GM12878 (cell line): ENCODE measurements at regions not wholly inside any gene's neighbourhood (a gene's known extent, or its start where the extent isn't known, plus 50 kb on each side); places are given as distances from the start of the nearest gene placed in this dataset.

Experiments used
- ATAC-seq: fragments of 200-7000 bp; cut with Tn5 transposase; 3 replicates; pipeline ENCODE4 v1.9.1; 2020; ENCODE audit warnings: mild to moderate bottlenecking, moderate library complexity
- BruUV-seq: library from RNA; stranded (reverse); fragments of 400-500 nt; replicated peaks from 2 replicates; lab custom pipeline; 2021; lab: Mats Ljungman, UMichigan
- CTCF ChIA-PET: fragments of 300-600 bp; sonication (Branson Sonifier 250); formaldehyde crosslinking; extraction: SDS; loops from one replicate; lab custom pipeline; 2021; ENCODE audit warnings: inconsistent platforms; lab: Yijun Ruan, JAX
- POLR2A ChIA-PET: fragments of 350-600 bp; formaldehyde crosslinking; extraction: SDS; loops from one replicate; lab custom pipeline; 2021; ENCODE audit warnings: inconsistent platforms; lab: Charles Lee
- RAD21 ChIA-PET: fragments of 300-600 bp; sonication (Branson Sonifier 250); formaldehyde crosslinking; loops from one replicate; lab custom pipeline; 2023; ENCODE audit warnings: antibody characterized with exemption; ENCODE audit not compliant: unreplicated experiment; lab: Charles Lee
- SMC1A ChIA-PET: fragments of 300-600 bp; sonication (Branson Sonifier 250); formaldehyde crosslinking; loops from one replicate; lab custom pipeline; 2023; ENCODE audit not compliant: unreplicated experiment, uncharacterized antibody; lab: Charles Lee
- DNase-seq: peaks from one replicate; pipeline ENCODE4 v3.0.0-alpha.2; 2011; ENCODE audit warnings: low read depth, low spot score
- FAIRE-seq: peaks from 3 replicates; lab custom pipeline; 2011; peaks lifted over from hg19 to GRCh38; lab: Jason Lieb, UNC
- H2AFZ ChIP-seq: 2 replicates; pipeline ENCODE4 v1.6.0; 2011; ENCODE audit warnings: low read depth, low read length, control low read depth; ENCODE audit not compliant: control insufficient read depth
- H3K27ac ChIP-seq: 2 replicates; pipeline ENCODE4 v1.5.1; 2011; ENCODE audit warnings: control low read depth; ENCODE audit not compliant: control insufficient read depth, insufficient read depth
- H3K27me3 ChIP-seq, 2 experiments: replicated peaks in 1 of 2; 2 replicates each; pipeline versions ENCODE4 v1.6.0 to v1.6.1; 2011; ENCODE audit warnings: low read length in 1 of 2; ENCODE audit not compliant: control insufficient read depth in 2 of 2, insufficient read depth in 2 of 2
- H3K36me3 ChIP-seq, 2 experiments: 2 replicates each; pipeline ENCODE4 v1.5.1; 2011; ENCODE audit warnings: low read length in 1 of 2; ENCODE audit not compliant: control insufficient read depth in 2 of 2, insufficient read depth in 2 of 2
- H3K4me1 ChIP-seq: 2 replicates; pipeline ENCODE4 v1.6.1; 2011; ENCODE audit warnings: mild to moderate bottlenecking, low read length, moderate library complexity, mixed read lengths; ENCODE audit not compliant: control insufficient read depth, insufficient read depth
- H3K4me2 ChIP-seq: 2 replicates; pipeline ENCODE4 v1.6.0; 2011; ENCODE audit warnings: control low read depth; ENCODE audit not compliant: control insufficient read depth, insufficient read depth
- H3K4me3 ChIP-seq: fragments of 200-600 bp; sonication (generic); 2 replicates; pipeline ENCODE4 v1.5.1; 2016
- H3K79me2 ChIP-seq: 2 replicates; pipeline ENCODE4 v1.6.0; 2011; ENCODE audit warnings: low read length; ENCODE audit not compliant: control insufficient read depth, insufficient read depth
- H3K9ac ChIP-seq: 2 replicates; pipeline ENCODE4 v1.8.0; 2011; ENCODE audit warnings: low read length, control low read depth, mixed read lengths; ENCODE audit not compliant: control insufficient read depth, insufficient read depth
- H3K9me3 ChIP-seq: replicated peaks from 3 replicates; pipeline ENCODE4 v1.5.1; 2011; ENCODE audit warnings: mild to moderate bottlenecking, low read length; ENCODE audit not compliant: control insufficient read depth, insufficient read depth
- H4K20me1 ChIP-seq: 2 replicates; pipeline ENCODE4 v1.6.0; 2011; ENCODE audit not compliant: control insufficient read depth, insufficient read depth
- ELK1 ChIP-seq: IDR thresholded peaks from 2 replicates; pipeline ENCODE4 v1.6.1; 2012; ENCODE audit warnings: low read depth, low read length, improper control_type of control experiment
- KLF5 ChIP-seq: fragments of 450-650 bp; IDR thresholded peaks from 2 replicates; pipeline ENCODE4 v1.6.1; 2014; ENCODE audit warnings: mild to moderate bottlenecking; ENCODE audit not compliant: partially characterized antibody
- LARP7 ChIP-seq: fragments of 450-650 bp; IDR thresholded peaks from 2 replicates; pipeline ENCODE4 v1.6.1; 2017; ENCODE audit warnings: mild to moderate bottlenecking
- MEF2A ChIP-seq: IDR thresholded peaks from 2 replicates; pipeline ENCODE4 v1.6.1; 2011; ENCODE audit warnings: low read depth, mild to moderate bottlenecking, low read length, moderate library complexity; ENCODE audit not compliant: insufficient read depth
- PBX3 ChIP-seq: IDR thresholded peaks from 2 replicates; pipeline ENCODE4 v1.6.1; 2011; ENCODE audit warnings: mild to moderate bottlenecking, low read depth, low read length, moderate library complexity; ENCODE audit not compliant: insufficient replicate concordance
- RB1 ChIP-seq: fragments of 450-650 bp; formaldehyde crosslinking; IDR thresholded peaks from 2 replicates; pipeline ENCODE4 v1.6.1; 2017; ENCODE audit warnings: mild to moderate bottlenecking, borderline replicate concordance
- SIX5 ChIP-seq: IDR thresholded peaks from 2 replicates; pipeline ENCODE4 v1.6.1; 2011; ENCODE audit warnings: mild to moderate bottlenecking, low read depth, low read length, moderate library complexity; ENCODE audit not compliant: severe bottlenecking
- WGBS: methylation state at CpG from one replicate; pipeline ENCODE4 v1.1.6; 2016; ENCODE audit warnings: low lambda C conversion rate; ENCODE audit not compliant: insufficient replicate concordance, insufficient coverage; ENCODE audit errors: missing lambda C conversion rate; 5-methylcytosine and 5-hydroxymethylcytosine counted together
- in situ Hi-C: fragments of 300-500 bp; cut with MboI; formaldehyde crosslinking; loops from 9 replicates; pipeline ENCODE4 v1.14.3; 2018; ENCODE audit warnings: mixed read lengths
- intact Hi-C: fragments of 100-400 bp; cut with micrococcal nuclease; formaldehyde crosslinking; loops from one replicate; pipeline ENCODE4 v1.14.2; 2022; ENCODE audit not compliant: unreplicated experiment

GRCh38 chr9:99752417-99753109 lies 69.1 kb upstream of the NR4A3 start:
- ChIA-PET RAD21 (no interaction called here), POLR2A (no interaction called here), CTCF (interaction anchor here (0.6 to 1.1 kb wide), 2 partner anchors 9 to 66 kb away, joined by 3 to 4 read pairs; no protein-coding TSS in a partner anchor), SMC1A (no interaction called here)
- Histone ChIP-seq H2AFZ (no peak overlapping the region), H3K27ac (no peak overlapping the region), H3K9ac (no peak overlapping the region), H3K79me2 (no peaks in the 10 kb centered on the region), H4K20me1 (no peaks in the 10 kb centered on the region), H3K27me3 (no peaks in the 10 kb centered on the region), H3K4me2 (no peak overlapping the region), H3K4me3 (no peak overlapping the region), H3K4me1 (no peaks in the 10 kb centered on the region), H3K9me3 (no peaks in the 10 kb centered on the region), H3K36me3 (no peaks in the 10 kb centered on the region)
- ATAC-seq (no peak), DNase-seq (no peak), FAIRE-seq (no peak)
- intact Hi-C loops, result no loop called here
- no TSS peak for BruUV-seq
- WGBS, result 58% methylated on average over 4 of the region's 4 CpGs
- no peak for TF ChIP-seq MEF2A
- no peak for TF ChIP-seq ELK1
- TF ChIP-seq LARP7, result no peak
- no peak for TF ChIP-seq KLF5
- in situ Hi-C loops, result no loop called here

- H3K36me3 ChIP-seq, result no peaks in the 10 kb centered on the region
- H3K4me2 ChIP-seq, result no peak overlapping the region
- ATAC-seq, result no peak
Observed at GRCh38 chr9:99753436-99753835, 68.2 kb upstream of the NR4A3 start.

More at GRCh38 chr9:99753436-99753835, 68.2 kb upstream of the NR4A3 start:
- no TSS peak for BruUV-seq
- ChIA-PET CTCF (no interaction called here), RAD21 (no interaction called here), POLR2A (no interaction called here), SMC1A (interaction anchor here (1.1 kb wide), 1 partner anchor 10 kb away, joined by 4 read pairs; no protein-coding TSS in a partner anchor)
- Histone ChIP-seq H3K27me3 (no peaks in the 10 kb centered on the region), H4K20me1 (no peaks in the 10 kb centered on the region), H3K27ac (no peak overlapping the region), H3K4me1 (no peaks in the 10 kb centered on the region), H3K9ac (no peak overlapping the region)
- no peak for DNase-seq
- intact Hi-C loops, result no loop called here
- WGBS, result 0% methylated on average over 1 of the region's 1 CpG
- FAIRE-seq, result peak; percentile 13
- TF ChIP-seq SIX5 (no peak), RB1 (no peak), PBX3 (no peak)
- TF ChIP-seq, all 136 proteins: peak for 0
- H2AFZ ChIP-seq, result no peak overlapping the region
- no peaks in the 10 kb centered on the region for H3K9me3 ChIP-seq
- no peaks in the 10 kb centered on the region for H3K79me2 ChIP-seq
- no peak overlapping the region for H3K4me3 ChIP-seq
- in situ Hi-C loops, result no loop called here
